ENCODE measurements at regions not wholly inside any gene's neighbourhood (a gene's known extent, or its start where the extent isn't known, plus 50 kb on each side); places are given as distances from the start of the nearest gene placed in this dataset.
"Not testable (repeated sequence)": the region's sequence is repeated elsewhere in the genome, so short reads cannot be mapped to it uniquely, and the experiment has no call there.

GRCh38 chr2:139550873-139551272 lies 770.7 kb upstream of the NXPH2 start:
- DNase-seq (ENCODE audit: low read depth) = no peak

GRCh38 chr2:139550341-139550740 lies 770.2 kb upstream of the NXPH2 start:
- DNase-seq (ENCODE audit: low read depth) = no peak

DNA sequence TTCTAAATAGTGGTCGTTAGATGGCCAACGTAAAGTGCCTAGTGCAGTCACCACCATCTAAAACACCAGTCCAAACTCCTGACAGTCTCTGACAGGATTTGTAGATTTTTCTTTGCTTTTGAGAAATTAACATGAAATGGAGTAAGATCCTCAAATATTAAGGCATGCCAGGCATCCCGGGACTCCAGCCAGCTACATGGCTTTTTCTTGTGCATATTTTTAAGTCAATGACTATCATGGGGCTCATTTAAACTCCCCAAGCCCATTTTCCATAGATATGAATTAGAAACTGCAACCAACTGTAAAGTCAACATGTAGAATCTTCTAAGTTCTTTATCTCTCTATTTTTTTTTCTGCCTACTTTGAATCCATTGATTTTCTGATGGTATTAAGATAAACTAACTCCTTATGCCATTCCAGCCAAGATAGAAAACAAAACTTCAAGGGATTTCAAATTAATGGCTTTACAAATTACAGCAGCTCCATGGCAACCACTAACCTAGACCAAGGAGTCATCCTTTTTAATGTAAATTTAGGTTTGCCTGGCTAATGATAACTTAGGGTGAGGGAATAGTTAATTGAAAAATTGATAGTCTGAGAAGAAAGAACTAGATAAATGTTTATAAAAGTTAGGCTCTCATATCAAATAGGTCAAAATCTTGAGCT lies 764.1 kb upstream of the NXPH2 start:
- DNase-seq (ENCODE audit: low read depth) = no peak

GRCh38 chr2:139538332-139539020 lies 758.3 kb upstream of the NXPH2 start:
- DNase-seq (ENCODE audit: low read depth) = not testable (repeated sequence)

GRCh38 chr2:139529080-139529479 lies 748.9 kb upstream of the NXPH2 start:
- no peak for DNase-seq (ENCODE audit: low read depth)

- DNase-seq (ENCODE audit: low read depth) = no peak
Measured at GRCh38 chr2:139526781-139527180, 746.6 kb upstream of the NXPH2 start.

DNA sequence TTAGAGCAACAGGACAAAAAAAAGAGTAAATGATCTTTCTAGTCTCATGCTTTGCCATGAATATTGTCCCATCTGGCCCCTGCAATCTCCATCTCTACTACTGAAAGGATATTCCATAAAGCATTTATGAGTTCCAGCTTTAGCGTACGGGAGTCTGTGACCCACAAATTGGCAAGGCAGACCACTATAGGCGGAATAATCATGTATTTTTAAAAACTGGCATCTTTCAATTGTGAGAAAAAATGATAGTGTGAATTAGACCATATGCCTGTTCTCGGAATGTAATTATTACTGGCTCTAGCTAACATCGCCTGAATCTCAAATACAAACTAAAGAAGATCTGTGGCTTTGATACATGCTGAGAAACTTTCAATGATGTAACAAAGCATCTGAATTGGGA lies 738.1 kb upstream of the NXPH2 start:
- no peak for DNase-seq (ENCODE audit: low read depth)

- DNase-seq (ENCODE audit: low read depth) = no peak
Measured at GRCh38 chr2:139514951-139515350, 734.8 kb upstream of the NXPH2 start.

DNA sequence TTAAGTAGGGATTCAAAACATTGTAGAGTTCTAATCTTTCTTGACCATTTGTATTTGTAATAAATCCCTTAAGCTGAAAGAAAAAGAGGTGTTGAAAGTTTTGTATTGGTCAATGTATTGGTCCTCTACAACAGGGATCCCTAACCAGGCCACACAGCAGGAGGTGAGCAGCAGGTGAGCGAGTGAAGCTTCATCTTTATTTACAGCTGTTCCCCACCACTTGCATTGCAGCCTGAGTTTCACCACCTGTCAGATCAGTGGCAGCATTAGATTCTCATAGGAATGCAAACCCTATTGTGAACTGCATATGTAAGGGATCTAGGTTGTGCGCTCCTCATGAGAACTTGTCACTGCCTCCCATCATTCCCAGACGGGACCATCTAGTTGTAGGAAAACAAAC lies 715.7 kb upstream of the NXPH2 start:
- DNase-seq (ENCODE audit: low read depth) = no peak

- no peak for DNase-seq (ENCODE audit: low read depth)
Measured at GRCh38 chr2:139492131-139492680, 712.0 kb upstream of the NXPH2 start.

- DNase-seq (ENCODE audit: low read depth) = no peak
Measured at GRCh38 chr2:139480161-139480650, 700.0 kb upstream of the NXPH2 start.

GRCh38 chr2:139478165-139478914 lies 698.1 kb upstream of the NXPH2 start:
- no peak for DNase-seq (ENCODE audit: low read depth)

GRCh38 chr2:139477618-139478017 lies 697.4 kb upstream of the NXPH2 start:
- DNase-seq (ENCODE audit: low read depth) = no peak

DNA sequence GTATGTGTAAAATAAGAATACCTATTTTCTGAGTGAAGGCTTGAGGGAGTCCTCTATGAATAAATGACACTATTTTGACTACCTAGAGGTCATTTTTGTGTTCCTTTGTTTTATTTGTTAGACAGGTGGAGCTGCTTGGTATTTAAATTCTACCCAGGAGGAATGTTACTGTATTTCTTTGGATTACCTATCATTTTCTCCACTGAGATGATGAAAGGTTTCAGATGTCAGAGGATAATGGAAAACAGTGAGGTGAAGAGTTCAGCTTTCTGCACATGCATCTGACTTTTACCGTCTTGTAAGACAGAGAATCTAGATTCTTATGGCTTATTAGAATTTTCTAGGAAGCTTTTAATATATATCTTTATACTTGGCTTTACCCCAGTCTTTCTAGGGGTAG lies 689.8 kb upstream of the NXPH2 start:
- DNase-seq (ENCODE audit: low read depth) = no peak

- DNase-seq (ENCODE audit: low read depth) = no peak
Measured at GRCh38 chr2:139465789-139466188, 685.6 kb upstream of the NXPH2 start.

GRCh38 chr2:139457873-139458272 lies 677.7 kb upstream of the NXPH2 start:
- DNase-seq (ENCODE audit: low read depth) = no peak

GRCh38 chr2:139454251-139454650 lies 674.1 kb upstream of the NXPH2 start:
- no peak for DNase-seq (ENCODE audit: low read depth)

DNA sequence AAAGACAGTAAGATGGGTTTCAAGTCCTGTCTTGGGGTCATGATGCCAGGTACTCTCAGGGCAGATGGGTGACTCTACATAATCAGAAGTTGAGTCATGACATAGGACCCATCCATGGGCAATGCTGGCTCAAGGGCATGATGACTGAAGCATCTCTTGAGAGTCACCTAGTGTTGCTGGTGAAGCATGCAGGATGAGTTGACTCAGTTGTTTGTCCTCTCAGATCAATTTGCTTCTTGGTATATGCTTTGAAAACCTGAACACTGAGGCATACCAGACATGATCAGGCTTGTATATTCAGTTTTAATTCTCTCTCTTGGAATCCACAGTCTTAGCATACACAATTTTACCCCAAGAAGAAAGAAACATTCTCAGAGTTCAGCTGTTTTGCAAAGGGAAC lies 658.9 kb upstream of the NXPH2 start:
- no peak for DNase-seq (ENCODE audit: low read depth)

DNA sequence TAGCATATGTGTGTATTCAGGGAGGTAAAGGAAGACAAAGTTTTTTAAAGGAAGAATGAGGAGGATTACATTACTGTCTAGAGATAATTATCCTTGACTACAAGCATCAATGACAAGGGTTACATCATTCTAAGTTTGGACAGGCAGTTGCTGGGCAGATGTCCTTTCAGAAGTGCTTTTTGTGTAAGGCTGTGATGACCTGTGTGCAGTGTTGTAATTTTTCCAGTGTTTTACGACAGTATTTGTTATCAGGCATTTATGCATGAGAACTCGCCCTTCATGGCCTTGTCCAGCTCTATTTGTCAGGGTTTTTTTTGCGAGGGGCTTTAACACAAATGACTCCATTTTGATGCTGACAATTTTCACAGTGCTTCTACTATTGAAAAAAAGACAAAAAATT lies 658.3 kb upstream of the NXPH2 start:
- DNase-seq (ENCODE audit: low read depth) = no peak

- no peak for DNase-seq (ENCODE audit: low read depth)
Measured at GRCh38 chr2:139427164-139427563, 647.0 kb upstream of the NXPH2 start.

DNA sequence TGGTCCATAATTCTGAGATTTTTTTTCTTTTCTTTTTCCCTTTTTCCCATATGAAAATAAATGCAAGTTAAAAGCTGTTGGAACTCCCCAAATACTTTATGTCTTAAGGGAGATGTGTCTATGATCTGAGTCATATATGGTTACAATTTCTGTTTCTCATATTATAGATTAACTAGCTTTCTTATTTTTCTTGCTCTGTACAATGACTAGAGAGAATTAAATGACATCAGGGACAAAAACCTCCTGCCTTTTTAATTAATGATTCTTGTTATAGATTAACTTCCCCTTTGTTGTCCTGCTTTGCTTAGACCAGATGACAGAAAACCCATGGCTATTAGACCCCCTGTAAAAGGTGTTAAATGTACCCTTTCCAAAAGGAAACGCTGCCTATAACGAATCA lies 643.9 kb upstream of the NXPH2 start:
- no peak for DNase-seq (ENCODE audit: low read depth)

GRCh38 chr2:139411236-139411635 lies 631.0 kb upstream of the NXPH2 start:
- no peak for DNase-seq (ENCODE audit: low read depth)

DNA sequence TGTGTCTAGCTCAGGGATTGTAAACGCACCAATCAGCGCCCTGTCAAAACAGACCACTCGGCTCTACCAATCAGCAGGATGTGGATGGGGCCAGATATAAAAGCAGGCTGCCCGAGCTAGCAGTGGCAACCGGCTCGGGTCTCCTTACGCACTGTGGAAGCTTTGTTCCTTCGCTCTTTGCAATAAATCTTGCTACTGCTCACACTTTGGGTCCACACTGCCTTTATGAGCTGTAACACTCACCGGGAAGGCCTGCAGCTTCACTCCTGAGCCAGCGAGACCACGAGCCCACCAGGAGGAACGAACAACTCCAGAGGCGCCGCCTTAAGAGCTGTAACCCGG lies 630.6 kb upstream of the NXPH2 start:
- DNase-seq (ENCODE audit: low read depth) = not testable (repeated sequence)
